HG02642 (cell line): ENCODE measurements at regions not wholly inside any gene's neighbourhood (a gene's known extent, or its start where the extent isn't known, plus 50 kb on each side); places are given as distances from the start of the nearest gene placed in this dataset.

Experiments
- ATAC-seq: cut with Tn5 transposase; IDR thresholded peaks from one replicate; pipeline ENCODE4 v1.9.1; 2021; ENCODE audit warnings: mild to moderate bottlenecking; ENCODE audit not compliant: unreplicated experiment, poor library complexity

- no peak for ATAC-seq
Observed at GRCh38 chr10:131478377-131478989, 167.0 kb upstream of the TCERG1L start.

DNA sequence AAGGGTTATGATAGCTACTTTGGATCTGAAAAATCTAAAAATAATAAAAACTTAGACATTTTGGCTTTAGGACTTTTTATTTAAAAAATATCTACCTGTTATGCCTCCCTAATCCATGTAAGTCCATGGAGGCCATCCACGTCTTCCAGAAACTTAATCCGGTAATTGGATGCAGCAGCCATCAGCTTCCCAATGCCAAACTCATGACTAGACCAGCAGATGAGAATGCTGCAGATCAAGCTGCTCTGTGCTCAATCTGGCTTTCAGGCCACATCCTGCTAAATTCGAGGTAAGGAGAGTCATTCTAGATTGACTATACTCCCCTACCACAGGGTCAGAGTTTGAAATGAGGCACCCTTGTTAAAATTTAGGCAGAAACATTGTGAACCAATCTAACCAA, 168.5 kb upstream of the TCERG1L start:
- no peak for ATAC-seq

DNA sequence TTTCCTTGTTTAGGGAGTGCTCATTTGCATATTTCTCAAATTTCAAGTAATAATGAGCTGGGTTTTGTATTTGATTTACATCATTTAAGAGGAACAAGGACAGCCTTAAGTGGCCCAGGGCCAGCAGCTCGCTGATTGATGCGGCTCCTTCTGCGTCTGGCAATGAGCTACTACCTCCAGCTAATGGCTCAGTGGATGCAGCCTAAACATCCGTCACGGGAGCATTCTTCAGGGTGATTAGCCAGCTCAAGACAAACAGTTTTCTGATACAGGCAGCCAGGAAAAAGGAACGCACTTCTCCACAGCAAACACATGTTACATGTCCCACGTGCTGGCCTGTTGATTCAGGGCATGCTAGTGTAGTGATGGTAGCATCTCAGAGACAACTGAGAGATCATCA, 169.3 kb upstream of the TCERG1L start:
- no peak for ATAC-seq

- no peak for ATAC-seq
Observed at GRCh38 chr10:131485732-131486131, 174.2 kb upstream of the TCERG1L start.

GRCh38 chr10:131487822-131488221, 176.3 kb upstream of the TCERG1L start:
- no peak for ATAC-seq

GRCh38 chr10:131490991-131491594, 179.6 kb upstream of the TCERG1L start:
- no peak for ATAC-seq

- no peak for ATAC-seq
Observed at GRCh38 chr10:131492211-131492857, 180.8 kb upstream of the TCERG1L start.

DNA sequence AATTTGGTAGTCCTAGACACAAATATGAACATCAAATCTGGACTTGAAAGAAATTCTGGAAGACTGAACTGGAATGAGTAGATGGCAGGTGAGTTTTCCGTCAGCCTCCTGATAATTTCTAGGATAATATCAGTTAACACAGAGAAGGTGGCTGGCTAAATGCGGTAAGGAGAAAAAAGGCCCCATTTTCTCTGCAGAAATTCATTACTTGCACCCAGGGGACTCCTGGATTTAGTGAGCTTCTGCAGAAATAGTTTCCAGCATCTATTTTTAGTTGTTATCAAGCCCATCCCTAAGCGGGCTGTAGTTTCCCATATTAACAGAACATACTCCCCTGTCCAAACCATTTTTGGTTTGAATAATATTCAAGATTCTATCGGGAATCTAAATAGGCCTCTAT, 181.9 kb upstream of the TCERG1L start:
- ATAC-seq, result no peak

- no peak for ATAC-seq
Observed at GRCh38 chr10:131494451-131494850, 182.9 kb upstream of the TCERG1L start.

DNA sequence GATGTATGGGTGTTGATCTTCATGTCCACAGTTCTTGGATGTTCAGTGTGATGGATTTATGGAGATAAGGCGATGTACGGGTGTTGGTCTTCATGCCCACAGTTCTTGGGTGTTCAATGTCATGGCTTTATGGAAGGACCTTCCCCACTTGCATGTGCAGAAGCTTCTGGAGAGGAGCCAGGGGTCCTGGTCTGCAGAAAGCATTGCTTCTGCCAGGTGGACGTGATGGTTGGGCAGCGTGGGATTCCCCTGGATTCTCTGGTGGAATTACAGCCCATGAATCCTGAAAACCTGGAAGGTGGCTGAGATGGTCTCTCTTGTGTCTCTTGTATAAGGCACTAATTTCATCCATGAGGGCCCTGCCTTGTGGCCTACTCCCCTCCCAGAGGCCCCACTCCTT, 183.7 kb upstream of the TCERG1L start:
- ATAC-seq, result no peak

DNA sequence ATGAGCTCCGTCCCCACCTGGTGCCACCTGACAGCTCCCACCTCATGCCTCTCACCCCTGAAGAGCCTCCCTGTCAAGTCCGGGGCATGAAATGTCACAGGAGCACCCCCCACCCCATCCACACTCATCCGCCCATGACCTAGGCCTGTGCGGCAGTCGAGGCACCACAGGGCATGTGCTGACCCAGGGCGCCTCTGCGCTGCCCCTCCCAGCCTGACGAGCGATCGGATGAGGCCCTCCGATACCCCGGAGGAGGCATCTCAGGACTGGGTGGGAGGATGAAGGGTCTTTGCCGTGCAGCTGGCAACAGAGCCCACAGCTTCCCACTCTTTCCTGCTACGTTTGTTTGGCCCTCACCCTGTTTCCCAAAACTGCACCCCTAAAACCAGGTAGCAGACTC, 184.4 kb upstream of the TCERG1L start:
- ATAC-seq, result no peak

DNA sequence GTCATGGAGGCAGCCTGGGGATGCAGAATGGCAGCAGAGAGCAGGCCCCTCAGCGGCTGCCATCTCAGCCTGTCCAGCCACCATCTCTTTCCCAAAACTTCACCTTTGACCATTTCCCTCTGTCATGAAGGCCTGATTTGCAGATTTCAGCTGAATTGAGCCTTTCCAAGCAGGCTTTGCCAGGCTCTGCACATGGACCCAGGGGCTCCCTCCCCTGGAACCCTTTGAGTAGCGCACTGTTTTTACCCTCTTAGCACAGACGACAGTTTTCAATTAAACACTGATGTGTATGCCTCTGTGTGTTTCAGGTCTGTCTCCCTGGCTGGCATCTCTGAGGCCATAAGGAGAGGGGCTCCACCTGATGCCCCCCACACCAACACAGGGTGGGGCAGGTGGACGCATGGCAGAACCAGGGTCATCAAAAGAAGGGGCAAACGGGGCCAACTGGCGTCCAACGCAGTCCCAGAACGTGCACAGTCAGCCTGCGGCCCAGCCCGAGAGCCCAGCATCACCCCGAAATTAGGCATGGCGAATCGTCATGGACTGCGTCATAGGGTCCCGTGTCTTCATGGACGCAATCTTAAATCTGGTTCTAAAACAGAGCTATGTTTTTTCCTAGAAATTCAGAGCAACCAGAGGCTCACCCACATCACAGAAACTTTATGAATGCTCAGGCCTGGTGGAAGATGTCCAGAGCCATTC, 185.0 kb upstream of the TCERG1L start:
- ATAC-seq, result no peak

- ATAC-seq, result no peak
Observed at GRCh38 chr10:131499566-131499965, 188.0 kb upstream of the TCERG1L start.

DNA sequence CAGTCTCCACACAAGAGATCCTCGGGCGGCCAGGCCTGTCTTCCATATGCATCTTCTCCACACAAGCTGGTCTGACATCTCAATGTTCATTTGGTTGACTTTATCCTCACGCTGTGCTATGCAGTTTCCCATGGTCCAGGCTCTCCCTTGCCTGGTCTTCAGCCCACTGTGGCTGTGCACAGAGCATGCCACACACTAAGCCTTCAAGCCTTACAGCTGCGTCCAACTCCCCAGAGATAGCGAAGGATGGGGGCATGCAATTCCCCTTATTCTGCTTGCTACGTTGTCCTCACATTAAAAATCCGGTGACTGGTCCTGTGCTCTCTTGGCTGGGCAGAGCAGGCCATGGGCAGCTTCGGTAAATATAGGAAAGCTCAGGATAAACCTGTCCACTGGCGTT, 188.7 kb upstream of the TCERG1L start:
- no peak for ATAC-seq

DNA sequence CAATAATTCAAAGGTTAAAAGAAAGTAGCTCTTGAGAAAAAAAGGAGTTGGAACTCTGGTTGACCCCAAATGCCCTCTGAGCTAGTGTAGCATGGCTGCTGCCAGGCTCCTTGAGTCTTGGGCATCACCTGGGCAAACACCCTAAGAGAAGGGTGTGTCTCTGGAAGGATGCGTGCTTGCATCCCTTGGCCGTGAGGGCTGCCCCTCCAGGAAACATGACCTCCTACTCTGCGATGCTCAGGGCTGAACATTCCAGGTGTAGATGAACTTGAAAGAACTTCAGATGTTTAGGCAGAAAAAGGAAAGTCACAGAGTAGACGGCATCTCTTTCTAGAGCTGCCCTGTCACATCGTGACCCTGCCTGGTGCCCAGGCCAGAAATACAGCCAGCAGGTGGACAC, 189.4 kb upstream of the TCERG1L start:
- ATAC-seq, result no peak

GRCh38 chr10:131503992-131504391, 192.5 kb upstream of the TCERG1L start:
- ATAC-seq, result no peak

- ATAC-seq, result no peak
Observed at GRCh38 chr10:131511391-131511790, 199.9 kb upstream of the TCERG1L start.

DNA sequence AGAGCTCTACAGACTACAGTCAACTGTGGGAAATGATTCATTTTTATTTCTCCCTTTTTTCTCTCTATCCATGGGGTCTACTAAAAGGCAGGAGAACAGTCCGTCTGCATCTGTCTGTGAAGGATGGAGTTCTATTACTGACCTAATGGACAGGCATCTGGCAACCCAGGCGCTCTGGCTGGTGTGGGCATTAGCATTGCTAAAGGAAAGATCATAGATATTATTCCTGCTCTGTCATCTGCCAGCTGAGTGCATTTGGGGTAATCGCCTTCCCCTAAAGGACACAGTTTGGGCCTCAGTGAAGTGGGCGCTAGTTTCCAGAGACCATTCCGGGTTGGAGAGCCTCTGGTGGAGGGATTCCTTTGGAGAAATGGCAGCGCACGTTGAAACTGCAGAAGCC, 201.3 kb upstream of the TCERG1L start:
- no peak for ATAC-seq

DNA sequence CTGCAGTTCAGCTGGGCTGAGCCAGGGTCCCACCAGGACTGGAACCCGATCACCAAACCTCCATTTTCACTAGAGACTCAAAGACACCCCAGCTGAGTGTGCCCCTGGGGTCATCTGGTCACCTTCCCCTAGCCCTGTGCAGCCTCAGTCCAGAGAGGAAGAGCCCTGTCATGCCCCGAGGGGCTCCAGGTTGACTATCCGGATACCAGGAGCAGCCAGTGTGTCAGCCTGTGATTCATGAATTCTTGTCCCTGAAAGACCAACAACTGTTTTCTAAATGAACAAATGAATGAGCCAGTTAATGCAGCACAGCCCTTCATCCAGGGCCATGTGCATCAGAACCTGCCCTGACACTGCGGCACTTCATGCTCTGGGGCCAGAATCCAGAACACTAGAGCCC, 201.9 kb upstream of the TCERG1L start:
- no peak for ATAC-seq

DNA sequence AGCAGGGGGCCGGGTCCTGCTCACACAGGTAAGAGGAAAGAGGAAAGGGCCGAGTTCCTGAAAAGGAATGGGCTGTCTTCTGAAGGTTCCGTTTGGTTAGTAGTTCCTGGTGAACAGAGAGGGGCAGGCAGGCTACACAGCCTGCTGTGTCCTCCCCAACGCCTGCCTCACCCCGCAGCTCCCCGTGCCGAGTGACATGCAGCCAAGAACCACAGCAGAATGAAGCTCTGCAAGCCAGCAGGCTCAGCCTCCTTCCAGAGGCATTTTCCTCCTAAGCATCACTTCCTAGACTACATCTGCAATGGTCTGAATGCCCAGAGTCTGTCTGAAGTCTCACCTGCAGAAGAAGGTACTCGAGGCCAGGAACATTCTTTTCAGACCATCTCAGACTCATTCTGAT, 202.4 kb upstream of the TCERG1L start:
- no peak for ATAC-seq

DNA sequence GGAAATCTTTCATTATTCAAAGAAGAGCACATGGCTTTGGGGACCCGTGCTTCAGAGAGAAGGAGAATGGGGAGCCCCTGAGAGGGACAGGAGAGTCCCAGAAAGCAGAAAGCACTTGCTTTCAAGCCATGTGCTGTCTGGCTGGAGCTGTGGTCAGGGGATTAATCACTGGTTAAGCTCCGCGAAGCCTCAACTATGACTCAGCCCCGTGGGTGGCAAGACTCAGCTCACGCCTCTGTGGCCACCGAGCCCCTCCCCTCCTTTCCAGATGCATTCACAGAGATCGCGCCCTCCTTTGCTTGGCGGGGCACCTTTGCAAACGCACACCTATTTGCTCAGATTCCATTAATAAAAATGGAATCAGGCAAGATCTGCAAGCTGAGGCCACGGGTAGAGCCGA, 202.9 kb upstream of the TCERG1L start:
- ATAC-seq, result no peak
